ENCODE measurements at regions not wholly inside any gene's neighbourhood (a gene's known extent, or its start where the extent isn't known, plus 50 kb on each side); places are given as distances from the start of the nearest gene placed in this dataset.
A peak's percentile ranks its signal among the peaks of the same experiment; 100 is the strongest.

- Histone ChIP-seq H3K36me3 (ENCODE audit: control insufficient read depth, insufficient read depth, low read length) (no peaks in the 10 kb centered on the region), H3K4me3 (replicated peaks; ENCODE audit: low read depth, low read length) (no peak overlapping the region), H3K27me3 (replicated peaks; ENCODE audit: control insufficient read depth, insufficient read depth, low read length) (no peaks in the 10 kb centered on the region)
- no peak for TF ChIP-seq CTCF (IDR thresholded peaks at IDR 0.05; ENCODE audit: insufficient read depth, low read length, poor library complexity, severe bottlenecking)
- no peak for DNase-seq (ENCODE audit: extremely low read depth, insufficient read length)
These were observed 69.2 kb upstream of the HNRNPA3 start for GRCh38 chr2:177143444-177143843.

GRCh38 chr2:177147093-177147694 is 65.4 kb upstream of the HNRNPA3 start:
- TF ChIP-seq CTCF (IDR thresholded peaks at IDR 0.05; ENCODE audit: insufficient read depth, low read length, poor library complexity, severe bottlenecking): peak; percentile 41
- DNase-seq (ENCODE audit: extremely low read depth, insufficient read length): peak; percentile 54
- no peaks in the 10 kb centered on the region for H3K27me3 ChIP-seq (replicated peaks; ENCODE audit: control insufficient read depth, insufficient read depth, low read length)
- no peaks in the 10 kb centered on the region for H3K36me3 ChIP-seq (ENCODE audit: control insufficient read depth, insufficient read depth, low read length)
- no peak overlapping the region for H3K4me3 ChIP-seq (replicated peaks; ENCODE audit: low read depth, low read length)

GRCh38 chr2:177147834-177148445 is 64.7 kb upstream of the HNRNPA3 start:
- no peaks in the 10 kb centered on the region for H3K27me3 ChIP-seq (replicated peaks; ENCODE audit: control insufficient read depth, insufficient read depth, low read length)
- no peak for DNase-seq (ENCODE audit: extremely low read depth, insufficient read length)
- H3K36me3 ChIP-seq (ENCODE audit: control insufficient read depth, insufficient read depth, low read length): no peaks in the 10 kb centered on the region
- no peak for TF ChIP-seq CTCF (IDR thresholded peaks at IDR 0.05; ENCODE audit: insufficient read depth, low read length, poor library complexity, severe bottlenecking)
- H3K4me3 ChIP-seq (replicated peaks; ENCODE audit: low read depth, low read length): no peak overlapping the region

GRCh38 chr2:177148477-177149154 is 64.0 kb upstream of the HNRNPA3 start:
- peak; percentile 98 for TF ChIP-seq CTCF (IDR thresholded peaks at IDR 0.05; ENCODE audit: insufficient read depth, low read length, poor library complexity, severe bottlenecking)
- H3K4me3 ChIP-seq (replicated peaks; ENCODE audit: low read depth, low read length): peak overlapping the region; percentile 69
- no peaks in the 10 kb centered on the region for H3K27me3 ChIP-seq (replicated peaks; ENCODE audit: control insufficient read depth, insufficient read depth, low read length)
- no peaks in the 10 kb centered on the region for H3K36me3 ChIP-seq (ENCODE audit: control insufficient read depth, insufficient read depth, low read length)
- peak; percentile 57 for DNase-seq (ENCODE audit: extremely low read depth, insufficient read length)

GRCh38 chr2:177149155-177149503 is 63.5 kb upstream of the HNRNPA3 start:
- H3K36me3 ChIP-seq (ENCODE audit: control insufficient read depth, insufficient read depth, low read length): no peaks in the 10 kb centered on the region
- no peak for DNase-seq (ENCODE audit: extremely low read depth, insufficient read length)
- no peaks in the 10 kb centered on the region for H3K27me3 ChIP-seq (replicated peaks; ENCODE audit: control insufficient read depth, insufficient read depth, low read length)
- no peak overlapping the region; the same call in 1 of the 2 replicates for H3K4me3 ChIP-seq (replicated peaks; ENCODE audit: low read depth, low read length)
- TF ChIP-seq CTCF (IDR thresholded peaks at IDR 0.05; ENCODE audit: insufficient read depth, low read length, poor library complexity, severe bottlenecking): no peak

All from GM06990 (cell line).